HEK293T (cell line): ENCODE measurements at regions not wholly inside any gene's neighbourhood (a gene's known extent, or its start where the extent isn't known, plus 50 kb on each side); places are given as distances from the start of the nearest gene placed in this dataset.

Experiments
- BHLHE40 ChIP-seq: fragments of 450-650 bp; IDR thresholded peaks from 2 replicates; pipeline ENCODE4 v1.6.1; 2016; ENCODE audit warnings: mild to moderate bottlenecking, moderate library complexity, borderline replicate concordance
- CTBP1 ChIP-seq: fragments of 450-650 bp; IDR thresholded peaks from 2 replicates; pipeline ENCODE4 v1.6.1; 2016; ENCODE audit warnings: borderline replicate concordance
- FOXA1 ChIP-seq: fragments of 450-650 bp; IDR thresholded peaks from 2 replicates; pipeline ENCODE4 v1.6.1; 2016; ENCODE audit warnings: mild to moderate bottlenecking
- FOXK2 ChIP-seq: fragments of 450-650 bp; IDR thresholded peaks from 2 replicates; pipeline ENCODE4 v1.6.1; 2016; ENCODE audit warnings: mild to moderate bottlenecking
- FOXM1 ChIP-seq: fragments of 450-650 bp; IDR thresholded peaks from 2 replicates; pipeline ENCODE4 v1.6.1; 2017; ENCODE audit warnings: mild to moderate bottlenecking, borderline replicate concordance
- ZNF384 ChIP-seq: fragments of 450-650 bp; IDR thresholded peaks from 2 replicates; pipeline ENCODE4 v1.6.1; 2016

- TF ChIP-seq CTBP1, result no peak
- no peak for TF ChIP-seq BHLHE40
- TF ChIP-seq FOXK2, result no peak
- TF ChIP-seq FOXA1, result no peak
- TF ChIP-seq FOXM1, result no peak
- no peak for TF ChIP-seq ZNF384
These were observed 253.1 kb upstream of the IRX4 start for GRCh38 chr5:2135833-2136232.
